RPMI7951 (cell line): ENCODE measurements at regions not wholly inside any gene's neighbourhood (a gene's known extent, or its start where the extent isn't known, plus 50 kb on each side); places are given as distances from the start of the nearest gene placed in this dataset.
"Not testable (repeated sequence)": the region's sequence is repeated elsewhere in the genome, so short reads cannot be mapped to it uniquely, and the experiment has no call there.

Source experiments
- DNase-seq: peaks from one replicate; pipeline ENCODE4 v3.0.0-alpha.2; 2012; ENCODE audit warnings: low read depth

GRCh38 chr5:85545129-85545528 is 1072.6 kb upstream of the COX7C start:
- DNase-seq, result no peak

- no peak for DNase-seq
Measured at GRCh38 chr5:85549229-85549628, 1068.5 kb upstream of the COX7C start.

GRCh38 chr5:85549836-85550599 is 1067.7 kb upstream of the COX7C start:
- no peak for DNase-seq

GRCh38 chr5:85556464-85556863 is 1061.3 kb upstream of the COX7C start:
- DNase-seq, result no peak

DNA sequence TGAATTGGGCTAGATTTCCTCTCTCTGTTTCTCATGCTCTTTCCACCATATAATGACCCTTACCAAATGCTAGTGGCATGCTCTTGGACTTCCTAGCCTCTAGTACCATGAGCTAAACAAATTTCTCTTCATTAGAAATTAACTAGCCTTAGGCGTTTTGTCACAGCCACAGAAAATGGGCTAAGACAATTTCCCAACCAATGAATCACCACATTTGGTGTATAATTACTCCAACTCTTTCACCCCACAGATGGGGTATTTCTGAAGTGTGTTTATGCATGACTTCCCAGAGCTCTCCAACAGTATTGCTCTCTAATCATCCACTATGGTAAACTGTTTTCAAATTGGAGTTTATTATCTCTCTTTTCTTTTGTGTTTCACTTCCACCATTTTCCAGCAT is 1041.1 kb upstream of the COX7C start:
- peak; percentile 0 for DNase-seq

DNA sequence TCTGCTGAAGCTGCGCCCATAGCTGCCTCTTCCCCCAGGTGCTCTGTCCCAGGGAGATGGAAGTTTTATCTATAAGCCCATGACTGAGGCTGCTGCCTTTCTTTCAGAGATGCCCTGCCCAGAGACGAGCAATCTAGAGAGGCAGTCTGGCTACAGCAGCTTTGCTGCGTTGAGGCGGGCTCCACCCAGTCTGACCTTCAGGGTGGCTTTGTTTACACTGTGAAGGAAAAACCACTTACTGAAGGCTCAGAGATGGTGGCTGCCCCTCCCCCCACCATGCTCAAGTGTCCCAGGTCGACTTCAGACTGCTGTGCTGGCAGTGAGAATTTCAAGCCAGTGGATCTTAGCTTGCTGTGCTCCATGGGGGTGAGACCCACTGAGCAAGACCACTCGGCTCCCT is 1029.9 kb upstream of the COX7C start:
- not testable (repeated sequence) for DNase-seq

GRCh38 chr5:85588268-85588667 is 1029.5 kb upstream of the COX7C start:
- not testable (repeated sequence) for DNase-seq

GRCh38 chr5:85590764-85591163 is 1027.0 kb upstream of the COX7C start:
- no peak for DNase-seq

DNA sequence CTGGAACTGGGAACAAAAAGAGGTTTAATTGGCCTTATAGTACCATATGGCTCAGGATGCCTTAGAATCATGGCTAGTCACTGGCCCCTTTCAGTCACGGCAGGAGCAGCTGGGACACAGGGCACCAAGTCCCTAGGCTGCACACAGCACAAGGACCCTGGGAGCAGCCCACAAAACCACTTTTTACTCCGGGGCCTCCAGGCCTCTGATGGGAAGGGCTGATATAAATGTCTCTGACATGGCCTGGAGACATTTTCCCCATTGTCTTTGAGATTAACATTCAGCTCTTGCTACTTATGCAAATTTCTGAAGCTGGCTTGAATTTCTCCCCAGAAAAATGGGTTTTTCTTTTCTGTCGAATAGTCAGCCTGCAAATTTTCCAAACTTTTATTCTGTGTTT is 1026.4 kb upstream of the COX7C start:
- DNase-seq, result no peak

- DNase-seq, result no peak
Measured at GRCh38 chr5:85602843-85603242, 1014.9 kb upstream of the COX7C start.

- no peak for DNase-seq
Measured at GRCh38 chr5:85604378-85604777, 1013.4 kb upstream of the COX7C start.

- DNase-seq, result no peak
Measured at GRCh38 chr5:85604786-85605185, 1013.0 kb upstream of the COX7C start.

DNA sequence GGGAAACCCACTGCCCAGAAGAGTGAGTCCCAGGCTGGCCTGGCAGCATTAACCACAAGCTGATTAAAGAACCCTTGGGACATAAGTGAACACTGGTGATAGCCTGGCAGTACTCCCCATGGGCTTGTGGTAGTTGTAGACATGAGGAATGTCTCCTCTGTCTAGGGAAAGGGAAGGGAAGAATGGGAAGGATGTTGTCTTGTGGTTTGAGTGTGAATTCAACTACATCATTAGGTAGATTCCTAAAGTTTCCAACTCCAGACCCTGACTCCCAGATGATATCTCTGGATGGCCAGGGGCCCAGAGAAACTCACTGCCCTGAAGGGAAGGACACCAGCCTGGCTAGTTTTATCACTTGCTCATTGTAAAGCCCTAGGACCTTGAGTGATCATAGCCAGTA is 1012.4 kb upstream of the COX7C start:
- DNase-seq, result no peak

- DNase-seq, result no peak
Measured at GRCh38 chr5:85614489-85614888, 1003.3 kb upstream of the COX7C start.

GRCh38 chr5:85621668-85622067 is 996.1 kb upstream of the COX7C start:
- no peak for DNase-seq

- DNase-seq, result no peak
Measured at GRCh38 chr5:85628153-85628552, 989.6 kb upstream of the COX7C start.

DNA sequence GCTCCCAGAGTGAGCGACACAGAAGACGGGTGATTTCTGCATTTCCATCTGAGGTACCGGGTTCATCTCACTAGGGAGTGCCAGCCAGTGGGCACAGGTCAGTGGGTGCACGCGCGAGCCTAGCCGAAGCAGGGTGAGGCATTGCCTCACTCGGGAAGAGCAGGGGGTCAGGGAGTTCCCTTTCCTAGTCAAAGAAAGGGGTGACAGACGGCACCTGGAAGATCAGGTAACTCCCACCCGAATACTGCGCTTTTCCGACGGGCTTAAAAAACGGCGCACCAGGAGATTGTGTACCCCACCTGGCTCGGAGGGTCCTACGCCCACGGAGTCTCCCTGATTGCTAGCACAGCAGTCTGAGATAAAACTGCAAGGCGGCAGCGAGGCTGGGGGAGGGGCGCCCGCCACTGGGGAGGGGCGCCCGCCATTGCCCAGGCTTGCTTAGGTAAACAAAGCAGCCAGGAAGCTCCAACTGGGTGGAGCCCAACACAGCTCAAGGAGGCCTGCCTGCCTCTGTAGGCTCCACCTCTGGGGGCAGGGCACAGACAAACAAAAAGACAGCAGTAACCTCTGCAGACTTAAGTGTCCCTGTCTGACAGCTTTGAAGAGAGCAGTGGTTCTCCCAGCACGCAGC is 979.1 kb upstream of the COX7C start:
- DNase-seq, result not testable (repeated sequence)

GRCh38 chr5:85646036-85646435 is 971.7 kb upstream of the COX7C start:
- DNase-seq, result no peak

DNA sequence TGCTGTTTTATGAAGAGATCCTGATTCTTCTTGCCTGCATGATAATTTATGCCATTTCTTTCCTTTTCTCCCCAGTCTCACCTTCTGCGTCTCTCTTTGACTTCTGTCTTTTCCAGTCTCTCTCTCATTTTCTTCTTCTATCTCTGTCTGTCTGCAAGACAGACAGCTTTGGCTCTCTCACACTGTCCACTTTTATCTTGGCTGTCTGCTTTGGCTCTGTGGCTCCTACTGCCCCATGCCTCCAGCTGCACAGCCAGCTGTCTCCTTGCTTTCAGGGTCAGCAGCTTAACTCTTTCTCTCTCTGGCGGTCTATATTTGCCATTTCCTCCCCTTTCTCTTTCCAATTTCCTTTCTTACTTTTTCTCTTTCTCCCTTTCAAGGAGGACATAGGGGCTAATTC is 971.1 kb upstream of the COX7C start:
- no peak for DNase-seq

GRCh38 chr5:85647349-85648127 is 970.2 kb upstream of the COX7C start:
- peak; percentile 25 for DNase-seq

GRCh38 chr5:85648495-85648894 is 969.2 kb upstream of the COX7C start:
- DNase-seq, result no peak

GRCh38 chr5:85651731-85652130 is 966.0 kb upstream of the COX7C start:
- DNase-seq, result no peak

GRCh38 chr5:85654144-85654543 is 963.6 kb upstream of the COX7C start:
- DNase-seq, result not testable (repeated sequence)
